Upper lobe of right lung (tissue), 1 donor: ENCODE measurements at regions not wholly inside any gene's neighbourhood (a gene's known extent, or its start where the extent isn't known, plus 50 kb on each side); places are given as distances from the start of the nearest gene placed in this dataset.

Experiments
- ATAC-seq: fragments of 200-7000 bp; cut with Tn5 transposase; one replicate; pipeline ENCODE4 v1.9.1; 2020; ENCODE audit warnings: mild to moderate bottlenecking, moderate library complexity
- DNase-seq: peaks from one replicate; pipeline ENCODE4 v3.0.0-alpha.2; 2020
- H3K27ac ChIP-seq: fragments of 200-600 bp; one replicate; pipeline ENCODE4 v1.8.0; 2022
- H3K27me3 ChIP-seq: fragments of 200-600 bp; one replicate; pipeline ENCODE4 v1.8.0; 2022; ENCODE audit warnings: mild to moderate bottlenecking
- H3K36me3 ChIP-seq: fragments of 200-600 bp; one replicate; pipeline ENCODE4 v1.8.0; 2022
- H3K4me1 ChIP-seq: fragments of 200-600 bp; one replicate; pipeline ENCODE4 v1.8.0; 2022
- H3K4me3 ChIP-seq: fragments of 200-600 bp; one replicate; pipeline ENCODE4 v1.8.0; 2022; ENCODE audit warnings: mild to moderate bottlenecking
- H3K9me3 ChIP-seq: fragments of 200-600 bp; one replicate; pipeline ENCODE4 v1.8.0; 2022
- intact Hi-C: fragments of 100-400 bp; cut with DNase I; formaldehyde crosslinking; loops from one replicate; pipeline ENCODE4 v1.11.0; 2022
- TF ChIP-seq, protein P1 (sequence below): fragments of 200-600 bp; IDR thresholded peaks from one replicate; pipeline ENCODE4 v1.8.0; 2022; ENCODE audit warnings: antibody characterized with exemption
- donor health status: DM: no; HTN: yes; CAD: no; lungs with severe emphysema.

- intact Hi-C loops: no loop called here
- Histone ChIP-seq H3K36me3 (no peaks in the 10 kb centered on the region), H3K27me3 (no peaks in the 10 kb centered on the region), H3K4me3 (no peak overlapping the region), H3K9me3 (no peaks in the 10 kb centered on the region), H3K4me1 (no peaks in the 10 kb centered on the region), H3K27ac (no peak overlapping the region)
- TF ChIP-seq, protein P1, sequence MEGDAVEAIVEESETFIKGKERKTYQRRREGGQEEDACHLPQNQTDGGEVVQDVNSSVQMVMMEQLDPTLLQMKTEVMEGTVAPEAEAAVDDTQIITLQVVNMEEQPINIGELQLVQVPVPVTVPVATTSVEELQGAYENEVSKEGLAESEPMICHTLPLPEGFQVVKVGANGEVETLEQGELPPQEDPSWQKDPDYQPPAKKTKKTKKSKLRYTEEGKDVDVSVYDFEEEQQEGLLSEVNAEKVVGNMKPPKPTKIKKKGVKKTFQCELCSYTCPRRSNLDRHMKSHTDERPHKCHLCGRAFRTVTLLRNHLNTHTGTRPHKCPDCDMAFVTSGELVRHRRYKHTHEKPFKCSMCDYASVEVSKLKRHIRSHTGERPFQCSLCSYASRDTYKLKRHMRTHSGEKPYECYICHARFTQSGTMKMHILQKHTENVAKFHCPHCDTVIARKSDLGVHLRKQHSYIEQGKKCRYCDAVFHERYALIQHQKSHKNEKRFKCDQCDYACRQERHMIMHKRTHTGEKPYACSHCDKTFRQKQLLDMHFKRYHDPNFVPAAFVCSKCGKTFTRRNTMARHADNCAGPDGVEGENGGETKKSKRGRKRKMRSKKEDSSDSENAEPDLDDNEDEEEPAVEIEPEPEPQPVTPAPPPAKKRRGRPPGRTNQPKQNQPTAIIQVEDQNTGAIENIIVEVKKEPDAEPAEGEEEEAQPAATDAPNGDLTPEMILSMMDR: no peak
- DNase-seq: no peak
- no peak for ATAC-seq
These were observed 49.9 kb upstream of the PPP1R3A start for GRCh38 chr7:113968713-113969112.
